GM23338 (cell line): ENCODE measurements at regions not wholly inside any gene's neighbourhood (a gene's known extent, or its start where the extent isn't known, plus 50 kb on each side); places are given as distances from the start of the nearest gene placed in this dataset.
A peak's percentile ranks its signal among the peaks of the same experiment; 100 is the strongest.

Experiments
- ATAC-seq: fragments of 200-7000 bp; cut with Tn5 transposase; 3 replicates; pipeline ENCODE4 v1.9.1; 2020
- DNase-seq: peaks from one replicate; pipeline ENCODE4 v3.0.0-alpha.2; 2015; ENCODE audit warnings: low spot score
- H2AFZ ChIP-seq: fragments of 200-600 bp; sonication (generic); 2 replicates; pipeline ENCODE4 v1.8.0; 2016; ENCODE audit warnings: antibody characterized with exemption, mild to moderate bottlenecking, moderate library complexity
- H3F3A ChIP-seq: fragments of 200-600 bp; sonication (generic); replicated peaks from 2 replicates; pipeline ENCODE4 v1.8.0; 2017; ENCODE audit warnings: antibody characterized with exemption, mixed run types, low read depth
- H3K27ac ChIP-seq: fragments of 200-600 bp; sonication (generic); 2 replicates; pipeline ENCODE4 v1.6.1; 2016; ENCODE audit warnings: low read depth
- H3K27me3 ChIP-seq: fragments of 200-600 bp; sonication (generic); 2 replicates; pipeline ENCODE4 v1.8.0; 2016; ENCODE audit warnings: mild to moderate bottlenecking, mixed run types, moderate library complexity; ENCODE audit not compliant: insufficient read depth
- H3K36me3 ChIP-seq: fragments of 200-600 bp; sonication (generic); 2 replicates; pipeline ENCODE4 v1.8.0; 2016; ENCODE audit warnings: mild to moderate bottlenecking; ENCODE audit not compliant: insufficient read depth
- H3K4me1 ChIP-seq: fragments of 200-600 bp; sonication (generic); 2 replicates; pipeline ENCODE4 v1.8.0; 2016; ENCODE audit warnings: mild to moderate bottlenecking, moderate library complexity; ENCODE audit not compliant: insufficient read depth
- H3K4me2 ChIP-seq: fragments of 200-600 bp; sonication (generic); 2 replicates; pipeline ENCODE4 v1.7.1; 2017; ENCODE audit warnings: mixed run types
- H3K4me3 ChIP-seq: fragments of 200-600 bp; sonication (generic); 2 replicates; pipeline ENCODE4 v1.6.1; 2016; ENCODE audit warnings: mixed run types
- H3K79me2 ChIP-seq: fragments of 200-600 bp; sonication (generic); replicated peaks from 2 replicates; pipeline ENCODE4 v1.8.0; 2017; ENCODE audit warnings: mild to moderate bottlenecking; ENCODE audit not compliant: insufficient read depth
- H3K9me2 ChIP-seq: fragments of 200-600 bp; sonication (generic); 2 replicates; pipeline ENCODE4 v1.8.0; 2017; ENCODE audit not compliant: insufficient read depth
- H4K20me1 ChIP-seq: fragments of 200-600 bp; sonication (generic); replicated peaks from 2 replicates; pipeline ENCODE4 v1.8.0; 2017; ENCODE audit warnings: mild to moderate bottlenecking; ENCODE audit not compliant: insufficient read depth
- H3K27ac Mint-ChIP-seq: 2 replicates; pipeline ENCODE4 v1.8.0; 2020; ENCODE audit warnings: inconsistent platforms, mild to moderate bottlenecking, moderate library complexity, mixed read lengths
- H3K27me3 Mint-ChIP-seq: 3 replicates; pipeline ENCODE4 v1.8.0; 2022; ENCODE audit warnings: low read depth, mild to moderate bottlenecking, moderate library complexity, mixed read lengths, inconsistent platforms; ENCODE audit not compliant: insufficient read depth, poor library complexity
- H3K36me3 Mint-ChIP-seq: 3 replicates; pipeline ENCODE4 v1.8.0; 2021; ENCODE audit warnings: low read depth, mild to moderate bottlenecking, inconsistent platforms, moderate library complexity, mixed read lengths
- H3K4me1 Mint-ChIP-seq: 3 replicates; pipeline ENCODE4 v1.8.0; 2020; ENCODE audit warnings: mild to moderate bottlenecking, inconsistent platforms, mixed read lengths
- H3K4me3 Mint-ChIP-seq: 3 replicates; pipeline ENCODE4 v1.8.0; 2021; ENCODE audit warnings: moderate library complexity, mild to moderate bottlenecking, inconsistent platforms, mixed read lengths
- H3K9me3 Mint-ChIP-seq: 3 replicates; pipeline ENCODE4 v1.8.0; 2020; ENCODE audit warnings: moderate library complexity, mild to moderate bottlenecking, inconsistent platforms, mixed read lengths
- CREB1 ChIP-seq: fragments of 250-450 bp; sonication (Bioruptor Pico); IDR thresholded peaks from 2 replicates; pipeline ENCODE4 v1.5.0; 2020; ENCODE audit warnings: low read depth, mild to moderate bottlenecking, moderate library complexity
- EZH2 ChIP-seq: fragments of 200-600 bp; sonication (generic); IDR thresholded peaks from one replicate; pipeline ENCODE4 v1.8.0; 2017; ENCODE audit warnings: antibody characterized with exemption, mild to moderate bottlenecking, low read depth; ENCODE audit not compliant: unreplicated experiment
- EZH2phosphoT487 ChIP-seq: fragments of 200-600 bp; sonication (generic); IDR thresholded peaks from one replicate; pipeline ENCODE4 v1.8.1; 2018; ENCODE audit warnings: antibody characterized with exemption; ENCODE audit not compliant: unreplicated experiment
- JUNB ChIP-seq: IDR thresholded peaks from one replicate; pipeline ENCODE4 v1.6.1; 2016; ENCODE audit warnings: antibody characterized with exemption; ENCODE audit not compliant: unreplicated experiment
- NANOG ChIP-seq: IDR thresholded peaks from 2 replicates; pipeline ENCODE4 v1.6.1; 2016; ENCODE audit warnings: antibody characterized with exemption, borderline replicate concordance
- POLR2AphosphoS5 ChIP-seq: IDR thresholded peaks from 2 replicates; pipeline ENCODE4 v1.6.1; 2016; ENCODE audit warnings: antibody characterized with exemption, low read depth
- STAT1 ChIP-seq: IDR thresholded peaks from one replicate; pipeline ENCODE4 v1.6.1; 2016; ENCODE audit warnings: antibody characterized with exemption; ENCODE audit not compliant: unreplicated experiment
- ZNF114 ChIP-seq: fragments of 250-450 bp; sonication (Bioruptor Pico); IDR thresholded peaks from 2 replicates; pipeline ENCODE4 v1.5.0; 2020; ENCODE audit warnings: mild to moderate bottlenecking, moderate library complexity
- ZNF331 ChIP-seq: fragments of 250-450 bp; sonication (Bioruptor Pico); IDR thresholded peaks from 2 replicates; pipeline ENCODE4 v1.5.0; 2020; ENCODE audit warnings: low read depth, mild to moderate bottlenecking, moderate library complexity
- TF ChIP-seq, protein P1 (sequence below): IDR thresholded peaks from one replicate; pipeline ENCODE4 v1.6.1; 2018; ENCODE audit warnings: antibody characterized with exemption; ENCODE audit not compliant: unreplicated experiment
- TF ChIP-seq, protein P2 (sequence below): fragments of 250-450 bp; sonication (Bioruptor Pico); IDR thresholded peaks from 2 replicates; pipeline ENCODE4 v1.5.0; 2020; ENCODE audit warnings: mild to moderate bottlenecking, moderate library complexity
- TF ChIP-seq, protein P3 (sequence below), 2 experiments: fragments of 200-600 bp in 1 of 2; sonication (generic) in 1 of 2; conservative IDR thresholded peaks; 2 replicates each; pipeline versions ENCODE4 v1.5.1 to v1.6.1; 2016 to 2017; ENCODE audit warnings: antibody characterized with exemption in 2 of 2, low read depth in 2 of 2, mild to moderate bottlenecking in 2 of 2, moderate library complexity in 1 of 2
- TF ChIP-seq, protein P4 (sequence below): IDR thresholded peaks from 2 replicates; pipeline ENCODE4 v1.6.1; 2016; ENCODE audit warnings: antibody characterized with exemption

DNA sequence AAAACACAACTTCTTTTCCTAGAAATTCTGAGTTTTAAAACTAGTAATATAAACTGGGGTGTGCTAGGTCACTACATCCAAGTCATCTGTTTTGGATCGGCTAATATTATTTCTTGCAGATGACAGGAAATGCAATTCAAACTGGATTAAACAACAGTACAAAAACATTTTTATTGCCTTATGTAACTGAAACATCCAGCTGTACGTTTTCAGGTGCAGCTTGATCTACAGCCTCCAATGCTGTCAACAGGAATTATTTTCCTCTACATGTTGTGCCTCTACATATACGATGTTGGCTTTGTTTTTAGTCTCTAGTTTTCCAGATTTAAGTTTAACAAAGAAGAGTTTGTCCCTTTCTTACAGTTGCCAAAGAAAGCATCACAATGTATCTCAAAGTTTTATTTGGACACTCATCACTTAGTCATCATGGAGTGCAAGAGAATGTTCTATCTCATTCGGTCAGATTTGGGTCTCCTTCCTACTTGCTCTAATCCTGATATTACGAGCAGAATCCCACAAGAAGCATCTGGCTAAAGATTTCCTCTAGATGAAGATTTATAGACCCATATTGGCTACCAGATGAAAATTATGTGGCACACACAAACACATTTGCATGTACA, 326.7 kb downstream of the SLC6A15 start:
- Mint-ChIP-seq H3K27me3 (no peaks in the 10 kb centered on the region), H3K4me3 (no peak overlapping the region), H3K9me3 (no peaks in the 10 kb centered on the region), H3K36me3 (no peaks in the 10 kb centered on the region), H3K27ac (no peak overlapping the region), H3K4me1 (no peaks in the 10 kb centered on the region)
- Histone ChIP-seq H3K27me3 (no peaks in the 10 kb centered on the region), H3K4me1 (no peaks in the 10 kb centered on the region), H3K79me2 (no peaks in the 10 kb centered on the region), H2AFZ (0 out of 2 replicates have a peak overlapping the region, but pooled peaks have one; percentile 19), H4K20me1 (no peaks in the 10 kb centered on the region), H3K36me3 (no peaks in the 10 kb centered on the region), H3K9me2 (no peaks in the 10 kb centered on the region), H3K4me3 (no peak overlapping the region), H3K27ac (no peak overlapping the region), H3K4me2 (no peak overlapping the region), H3F3A (no peaks in the 10 kb centered on the region)
- TF ChIP-seq ZNF114 (CRISPR knock-in tag) (no peak), STAT1 (no peak), EZH2phosphoT487 (no peak), JUNB (no peak), ZNF331 (no peak), CREB1 (CRISPR knock-in tag) (no peak), EZH2 (no peak), POLR2AphosphoS5 (no peak), NANOG (no peak)
- TF ChIP-seq, protein P1, sequence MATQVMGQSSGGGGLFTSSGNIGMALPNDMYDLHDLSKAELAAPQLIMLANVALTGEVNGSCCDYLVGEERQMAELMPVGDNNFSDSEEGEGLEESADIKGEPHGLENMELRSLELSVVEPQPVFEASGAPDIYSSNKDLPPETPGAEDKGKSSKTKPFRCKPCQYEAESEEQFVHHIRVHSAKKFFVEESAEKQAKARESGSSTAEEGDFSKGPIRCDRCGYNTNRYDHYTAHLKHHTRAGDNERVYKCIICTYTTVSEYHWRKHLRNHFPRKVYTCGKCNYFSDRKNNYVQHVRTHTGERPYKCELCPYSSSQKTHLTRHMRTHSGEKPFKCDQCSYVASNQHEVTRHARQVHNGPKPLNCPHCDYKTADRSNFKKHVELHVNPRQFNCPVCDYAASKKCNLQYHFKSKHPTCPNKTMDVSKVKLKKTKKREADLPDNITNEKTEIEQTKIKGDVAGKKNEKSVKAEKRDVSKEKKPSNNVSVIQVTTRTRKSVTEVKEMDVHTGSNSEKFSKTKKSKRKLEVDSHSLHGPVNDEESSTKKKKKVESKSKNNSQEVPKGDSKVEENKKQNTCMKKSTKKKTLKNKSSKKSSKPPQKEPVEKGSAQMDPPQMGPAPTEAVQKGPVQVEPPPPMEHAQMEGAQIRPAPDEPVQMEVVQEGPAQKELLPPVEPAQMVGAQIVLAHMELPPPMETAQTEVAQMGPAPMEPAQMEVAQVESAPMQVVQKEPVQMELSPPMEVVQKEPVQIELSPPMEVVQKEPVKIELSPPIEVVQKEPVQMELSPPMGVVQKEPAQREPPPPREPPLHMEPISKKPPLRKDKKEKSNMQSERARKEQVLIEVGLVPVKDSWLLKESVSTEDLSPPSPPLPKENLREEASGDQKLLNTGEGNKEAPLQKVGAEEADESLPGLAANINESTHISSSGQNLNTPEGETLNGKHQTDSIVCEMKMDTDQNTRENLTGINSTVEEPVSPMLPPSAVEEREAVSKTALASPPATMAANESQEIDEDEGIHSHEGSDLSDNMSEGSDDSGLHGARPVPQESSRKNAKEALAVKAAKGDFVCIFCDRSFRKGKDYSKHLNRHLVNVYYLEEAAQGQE: no peak
- TF ChIP-seq, protein P2, sequence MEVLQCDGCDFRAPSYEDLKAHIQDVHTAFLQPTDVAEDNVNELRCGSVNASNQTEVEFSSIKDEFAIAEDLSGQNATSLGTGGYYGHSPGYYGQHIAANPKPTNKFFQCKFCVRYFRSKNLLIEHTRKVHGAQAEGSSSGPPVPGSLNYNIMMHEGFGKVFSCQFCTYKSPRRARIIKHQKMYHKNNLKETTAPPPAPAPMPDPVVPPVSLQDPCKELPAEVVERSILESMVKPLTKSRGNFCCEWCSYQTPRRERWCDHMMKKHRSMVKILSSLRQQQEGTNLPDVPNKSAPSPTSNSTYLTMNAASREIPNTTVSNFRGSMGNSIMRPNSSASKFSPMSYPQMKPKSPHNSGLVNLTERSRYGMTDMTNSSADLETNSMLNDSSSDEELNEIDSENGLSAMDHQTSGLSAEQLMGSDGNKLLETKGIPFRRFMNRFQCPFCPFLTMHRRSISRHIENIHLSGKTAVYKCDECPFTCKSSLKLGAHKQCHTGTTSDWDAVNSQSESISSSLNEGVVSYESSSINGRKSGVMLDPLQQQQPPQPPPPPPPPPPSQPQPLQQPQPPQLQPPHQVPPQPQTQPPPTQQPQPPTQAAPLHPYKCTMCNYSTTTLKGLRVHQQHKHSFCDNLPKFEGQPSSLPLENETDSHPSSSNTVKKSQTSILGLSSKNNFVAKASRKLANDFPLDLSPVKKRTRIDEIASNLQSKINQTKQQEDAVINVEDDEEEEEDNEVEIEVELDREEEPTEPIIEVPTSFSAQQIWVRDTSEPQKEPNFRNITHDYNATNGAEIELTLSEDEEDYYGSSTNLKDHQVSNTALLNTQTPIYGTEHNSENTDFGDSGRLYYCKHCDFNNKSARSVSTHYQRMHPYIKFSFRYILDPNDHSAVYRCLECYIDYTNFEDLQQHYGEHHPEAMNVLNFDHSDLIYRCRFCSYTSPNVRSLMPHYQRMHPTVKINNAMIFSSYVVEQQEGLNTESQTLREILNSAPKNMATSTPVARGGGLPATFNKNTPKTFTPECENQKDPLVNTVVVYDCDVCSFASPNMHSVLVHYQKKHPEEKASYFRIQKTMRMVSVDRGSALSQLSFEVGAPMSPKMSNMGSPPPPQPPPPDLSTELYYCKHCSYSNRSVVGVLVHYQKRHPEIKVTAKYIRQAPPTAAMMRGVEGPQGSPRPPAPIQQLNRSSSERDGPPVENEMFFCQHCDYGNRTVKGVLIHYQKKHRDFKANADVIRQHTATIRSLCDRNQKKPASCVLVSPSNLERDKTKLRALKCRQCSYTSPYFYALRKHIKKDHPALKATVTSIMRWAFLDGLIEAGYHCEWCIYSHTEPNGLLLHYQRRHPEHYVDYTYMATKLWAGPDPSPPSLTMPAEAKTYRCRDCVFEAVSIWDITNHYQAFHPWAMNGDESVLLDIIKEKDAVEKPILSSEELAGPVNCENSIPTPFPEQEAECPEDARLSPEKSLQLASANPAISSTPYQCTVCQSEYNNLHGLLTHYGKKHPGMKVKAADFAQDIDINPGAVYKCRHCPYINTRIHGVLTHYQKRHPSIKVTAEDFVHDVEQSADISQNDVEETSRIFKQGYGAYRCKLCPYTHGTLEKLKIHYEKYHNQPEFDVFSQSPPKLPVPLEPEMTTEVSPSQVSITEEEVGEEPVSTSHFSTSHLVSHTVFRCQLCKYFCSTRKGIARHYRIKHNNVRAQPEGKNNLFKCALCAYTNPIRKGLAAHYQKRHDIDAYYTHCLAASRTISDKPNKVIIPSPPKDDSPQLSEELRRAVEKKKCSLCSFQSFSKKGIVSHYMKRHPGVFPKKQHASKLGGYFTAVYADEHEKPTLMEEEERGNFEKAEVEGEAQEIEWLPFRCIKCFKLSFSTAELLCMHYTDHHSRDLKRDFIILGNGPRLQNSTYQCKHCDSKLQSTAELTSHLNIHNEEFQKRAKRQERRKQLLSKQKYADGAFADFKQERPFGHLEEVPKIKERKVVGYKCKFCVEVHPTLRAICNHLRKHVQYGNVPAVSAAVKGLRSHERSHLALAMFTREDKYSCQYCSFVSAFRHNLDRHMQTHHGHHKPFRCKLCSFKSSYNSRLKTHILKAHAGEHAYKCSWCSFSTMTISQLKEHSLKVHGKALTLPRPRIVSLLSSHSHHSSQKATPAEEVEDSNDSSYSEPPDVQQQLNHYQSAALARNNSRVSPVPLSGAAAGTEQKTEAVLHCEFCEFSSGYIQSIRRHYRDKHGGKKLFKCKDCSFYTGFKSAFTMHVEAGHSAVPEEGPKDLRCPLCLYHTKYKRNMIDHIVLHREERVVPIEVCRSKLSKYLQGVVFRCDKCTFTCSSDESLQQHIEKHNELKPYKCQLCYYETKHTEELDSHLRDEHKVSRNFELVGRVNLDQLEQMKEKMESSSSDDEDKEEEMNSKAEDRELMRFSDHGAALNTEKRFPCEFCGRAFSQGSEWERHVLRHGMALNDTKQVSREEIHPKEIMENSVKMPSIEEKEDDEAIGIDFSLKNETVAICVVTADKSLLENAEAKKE (CRISPR knock-in tag): no peak
- TF ChIP-seq, protein P3, sequence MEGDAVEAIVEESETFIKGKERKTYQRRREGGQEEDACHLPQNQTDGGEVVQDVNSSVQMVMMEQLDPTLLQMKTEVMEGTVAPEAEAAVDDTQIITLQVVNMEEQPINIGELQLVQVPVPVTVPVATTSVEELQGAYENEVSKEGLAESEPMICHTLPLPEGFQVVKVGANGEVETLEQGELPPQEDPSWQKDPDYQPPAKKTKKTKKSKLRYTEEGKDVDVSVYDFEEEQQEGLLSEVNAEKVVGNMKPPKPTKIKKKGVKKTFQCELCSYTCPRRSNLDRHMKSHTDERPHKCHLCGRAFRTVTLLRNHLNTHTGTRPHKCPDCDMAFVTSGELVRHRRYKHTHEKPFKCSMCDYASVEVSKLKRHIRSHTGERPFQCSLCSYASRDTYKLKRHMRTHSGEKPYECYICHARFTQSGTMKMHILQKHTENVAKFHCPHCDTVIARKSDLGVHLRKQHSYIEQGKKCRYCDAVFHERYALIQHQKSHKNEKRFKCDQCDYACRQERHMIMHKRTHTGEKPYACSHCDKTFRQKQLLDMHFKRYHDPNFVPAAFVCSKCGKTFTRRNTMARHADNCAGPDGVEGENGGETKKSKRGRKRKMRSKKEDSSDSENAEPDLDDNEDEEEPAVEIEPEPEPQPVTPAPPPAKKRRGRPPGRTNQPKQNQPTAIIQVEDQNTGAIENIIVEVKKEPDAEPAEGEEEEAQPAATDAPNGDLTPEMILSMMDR (conservative IDR thresholded peaks at IDR 0.05; ENCODE audit: low read depth in 2 of 2): no peak
- TF ChIP-seq, protein P4, sequence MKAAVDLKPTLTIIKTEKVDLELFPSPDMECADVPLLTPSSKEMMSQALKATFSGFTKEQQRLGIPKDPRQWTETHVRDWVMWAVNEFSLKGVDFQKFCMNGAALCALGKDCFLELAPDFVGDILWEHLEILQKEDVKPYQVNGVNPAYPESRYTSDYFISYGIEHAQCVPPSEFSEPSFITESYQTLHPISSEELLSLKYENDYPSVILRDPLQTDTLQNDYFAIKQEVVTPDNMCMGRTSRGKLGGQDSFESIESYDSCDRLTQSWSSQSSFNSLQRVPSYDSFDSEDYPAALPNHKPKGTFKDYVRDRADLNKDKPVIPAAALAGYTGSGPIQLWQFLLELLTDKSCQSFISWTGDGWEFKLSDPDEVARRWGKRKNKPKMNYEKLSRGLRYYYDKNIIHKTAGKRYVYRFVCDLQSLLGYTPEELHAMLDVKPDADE: no peak
- DNase-seq (no peak), ATAC-seq (no peak)
